Neuronal stem cell (in vitro differentiated cells): ENCODE measurements at regions not wholly inside any gene's neighbourhood (a gene's known extent, or its start where the extent isn't known, plus 50 kb on each side); places are given as distances from the start of the nearest gene placed in this dataset.
"Not testable (repeated sequence)": the region's sequence is repeated elsewhere in the genome, so short reads cannot be mapped to it uniquely, and the experiment has no call there.

Experiments used
- DNase-seq: peaks from one replicate; pipeline ENCODE4 v3.0.0-alpha.2; 2013; ENCODE audit warnings: low spot score
- H2AFZ ChIP-seq: one replicate; pipeline ENCODE4 v1.6.1; 2013; ENCODE audit warnings: mild to moderate bottlenecking, low read length, inconsistent platforms
- H2AK5ac ChIP-seq: 2 replicates; pipeline ENCODE4 v1.6.1; 2013; ENCODE audit warnings: low read depth, mild to moderate bottlenecking, inconsistent platforms, low read length, moderate library complexity, mixed read lengths
- H2BK120ac ChIP-seq: 2 replicates; pipeline ENCODE4 v1.6.1; 2013; ENCODE audit warnings: low read depth, mild to moderate bottlenecking, inconsistent platforms, low read length, moderate library complexity, mixed read lengths
- H2BK12ac ChIP-seq: one replicate; pipeline ENCODE4 v1.6.1; 2013; ENCODE audit warnings: low read length, inconsistent platforms
- H2BK15ac ChIP-seq: 2 replicates; pipeline ENCODE4 v1.6.1; 2013; ENCODE audit warnings: mild to moderate bottlenecking, low read length, inconsistent platforms, mixed read lengths
- H2BK5ac ChIP-seq: one replicate; pipeline ENCODE4 v1.6.1; 2013; ENCODE audit warnings: inconsistent platforms, mild to moderate bottlenecking, low read length, moderate library complexity
- H3K14ac ChIP-seq: one replicate; pipeline ENCODE4 v1.6.1; 2013; ENCODE audit warnings: low read length, inconsistent platforms
- H3K18ac ChIP-seq: 2 replicates; pipeline ENCODE4 v1.6.1; 2013; ENCODE audit warnings: low read length, inconsistent platforms
- H3K23ac ChIP-seq: 2 replicates; pipeline ENCODE4 v1.6.1; 2013; ENCODE audit warnings: low read depth, mild to moderate bottlenecking, mixed read lengths, low read length, inconsistent platforms; ENCODE audit not compliant: poor library complexity
- H3K27ac ChIP-seq: replicated peaks from 3 replicates; pipeline ENCODE4 v1.5.1; 2013; ENCODE audit warnings: low read length, inconsistent platforms
- H3K27me3 ChIP-seq, 3 experiments: 2 replicates each; pipeline ENCODE4 v1.6.1; 2013; ENCODE audit warnings: low read length in 3 of 3, mild to moderate bottlenecking in 2 of 3, inconsistent platforms in 1 of 3, low read depth in 1 of 3, mixed read lengths in 1 of 3, moderate library complexity in 1 of 3; ENCODE audit not compliant: control insufficient read depth in 3 of 3, insufficient read depth in 3 of 3
- H3K36me3 ChIP-seq, 2 donors: replicated peaks in 1 of 2; 2 replicates each; pipeline ENCODE4 v1.6.1; 2013; ENCODE audit warnings: low read length in 2 of 2; ENCODE audit not compliant: control insufficient read depth in 2 of 2, insufficient read depth in 2 of 2
- H3K4ac ChIP-seq: 2 replicates; pipeline ENCODE4 v1.6.1; 2013; ENCODE audit warnings: inconsistent platforms, mild to moderate bottlenecking, low read length, moderate library complexity
- H3K4me1 ChIP-seq, 2 donors: 1 replicate in 1 of 2; 2 replicates in 1 of 2; pipeline ENCODE4 v1.6.1; 2013; ENCODE audit warnings: low read length in 2 of 2, low read depth in 1 of 2; ENCODE audit not compliant: control insufficient read depth in 2 of 2, insufficient read depth in 1 of 2
- H3K4me2 ChIP-seq: one replicate; pipeline ENCODE4 v1.6.1; 2013; ENCODE audit warnings: mild to moderate bottlenecking, low read length, inconsistent platforms; ENCODE audit not compliant: insufficient read depth, poor library complexity, severe bottlenecking
- H3K4me3 ChIP-seq, 2 donors: 2 replicates each; pipeline ENCODE4 v1.5.1; 2013; ENCODE audit warnings: low read length in 2 of 2, mild to moderate bottlenecking in 2 of 2, inconsistent platforms in 1 of 2, moderate library complexity in 1 of 2
- H3K79me1 ChIP-seq: one replicate; pipeline ENCODE4 v1.6.1; 2013; ENCODE audit warnings: low read depth, mild to moderate bottlenecking, inconsistent platforms, low read length, moderate library complexity
- H3K9ac ChIP-seq: one replicate; pipeline ENCODE4 v1.6.1; 2013; ENCODE audit warnings: mild to moderate bottlenecking, low read depth, low read length, inconsistent platforms; ENCODE audit not compliant: poor library complexity
- H3K9me3 ChIP-seq, 2 donors: replicated peaks in 1 of 2; 2 replicates each; pipeline versions ENCODE3 to v1.6.1; 2013; ENCODE audit warnings: low read length in 2 of 2, mild to moderate bottlenecking in 2 of 2, inconsistent platforms in 1 of 2, low read depth in 1 of 2, mixed read lengths in 1 of 2, moderate library complexity in 1 of 2; ENCODE audit not compliant: control insufficient read depth in 2 of 2, insufficient read depth in 1 of 2
- H4K8ac ChIP-seq: one replicate; pipeline ENCODE4 v1.6.1; 2013; ENCODE audit warnings: low read depth, mild to moderate bottlenecking, inconsistent platforms, low read length, moderate library complexity
- H4K91ac ChIP-seq: one replicate; pipeline ENCODE4 v1.6.1; 2013; ENCODE audit warnings: low read length, low read depth, mild to moderate bottlenecking, inconsistent platforms; ENCODE audit not compliant: poor library complexity
- WGBS, 2 donors: extraction: QIAGEN DNeasy Blood & Tissue Kit; methylation state at CpG; one replicate each; pipeline ENCODE4 v1.1.7; 2013; ENCODE audit warnings: missing lambda C conversion rate in 2 of 2, mixed read lengths in 1 of 2; ENCODE audit not compliant: insufficient read length in 2 of 2, insufficient replicate concordance in 1 of 2; ENCODE audit errors: extremely low coverage in 2 of 2; 5-methylcytosine and 5-hydroxymethylcytosine counted together

GRCh38 chr18:9001209-9001608 lies 101.3 kb upstream of the NDUFV2 start:
- H2AFZ ChIP-seq = no peak overlapping the region
- no peak overlapping the region for H3K27ac ChIP-seq
- H3K79me1 ChIP-seq = no peaks in the 10 kb centered on the region
- no peak overlapping the region for H3K23ac ChIP-seq
- no peak overlapping the region for H2BK12ac ChIP-seq
- no peak overlapping the region for H3K4me2 ChIP-seq
- H2BK15ac ChIP-seq = no peak overlapping the region
- H3K4me3 ChIP-seq = no peak overlapping the region
- H2BK120ac ChIP-seq = no peak overlapping the region
- H3K4me1 ChIP-seq = peaks cover 0 to 5% of the 10 kb centered on the region in 2 donors
- H3K4ac ChIP-seq = no peak overlapping the region
- no peak overlapping the region for H3K18ac ChIP-seq
- H2BK5ac ChIP-seq = no peak overlapping the region
- DNase-seq = no peak
- H4K8ac ChIP-seq = no peak overlapping the region
- no peaks in the 10 kb centered on the region for H3K36me3 ChIP-seq
- no peaks in the 10 kb centered on the region for H3K9me3 ChIP-seq
- no peak overlapping the region for H3K9ac ChIP-seq
- no CpG with 5 or more reads among the region's 3 CpGs for WGBS, 2 donors
- no peak overlapping the region for H3K14ac ChIP-seq
- no peaks in the 10 kb centered on the region for H3K27me3 ChIP-seq
- H2AK5ac ChIP-seq = no peak overlapping the region
- H4K91ac ChIP-seq = no peak overlapping the region

- Histone ChIP-seq H3K18ac (no peak overlapping the region), H3K4me1 (no peaks in the 10 kb centered on the region), H2AFZ (no peak overlapping the region), H3K4ac (no peak overlapping the region), H2BK5ac (no peak overlapping the region), H2BK15ac (no peak overlapping the region), H3K14ac (no peak overlapping the region), H2BK120ac (no peak overlapping the region), H3K9me3 (no peaks in the 10 kb centered on the region), H3K23ac (no peak overlapping the region), H4K91ac (no peak overlapping the region), H3K27ac (no peak overlapping the region), H3K36me3 (no peaks in the 10 kb centered on the region), H2AK5ac (no peak overlapping the region), H3K9ac (no peak overlapping the region), H3K4me3 (no peak overlapping the region), H4K8ac (no peak overlapping the region), H3K4me2 (no peak overlapping the region), H3K27me3 (no peaks in the 10 kb centered on the region), H3K79me1 (no peaks in the 10 kb centered on the region), H2BK12ac (no peak overlapping the region)
- no CpG with 5 or more reads among the region's 5 CpGs for WGBS, 2 donors
- DNase-seq = no peak
Measured at GRCh38 chr18:9003406-9004100, 98.9 kb upstream of the NDUFV2 start.

GRCh38 chr18:9004308-9004707 lies 98.2 kb upstream of the NDUFV2 start:
- not testable (repeated sequence) for H3K14ac ChIP-seq, DNase-seq, H3K18ac ChIP-seq, H3K4me2 ChIP-seq, H3K27ac ChIP-seq, H3K23ac ChIP-seq, H3K4ac ChIP-seq, H3K4me1 ChIP-seq, H3K9me3 ChIP-seq, H2BK12ac ChIP-seq, H2AFZ ChIP-seq, H4K8ac ChIP-seq, H4K91ac ChIP-seq, H3K36me3 ChIP-seq, H2BK120ac ChIP-seq, H3K79me1 ChIP-seq, H3K4me3 ChIP-seq, H2AK5ac ChIP-seq, H2BK5ac ChIP-seq, H3K9ac ChIP-seq, H3K27me3 ChIP-seq, H2BK15ac ChIP-seq
- WGBS, 2 donors = no CpG with 5 or more reads among the region's 2 CpGs

- H3K18ac ChIP-seq, H4K8ac ChIP-seq, H3K9me3 ChIP-seq, H2AFZ ChIP-seq, DNase-seq, H3K36me3 ChIP-seq, H3K9ac ChIP-seq, H2BK12ac ChIP-seq, H3K27ac ChIP-seq, H4K91ac ChIP-seq, H3K4me1 ChIP-seq, H3K4me2 ChIP-seq, H3K79me1 ChIP-seq, H2AK5ac ChIP-seq, H2BK5ac ChIP-seq, H3K4ac ChIP-seq, H3K14ac ChIP-seq, H3K27me3 ChIP-seq, H2BK120ac ChIP-seq, H3K23ac ChIP-seq, H2BK15ac ChIP-seq, H3K4me3 ChIP-seq: not testable (repeated sequence)
- no CpG with 5 or more reads among the region's 3 CpGs for WGBS, 2 donors
Measured at GRCh38 chr18:9007700-9008099, 94.8 kb upstream of the NDUFV2 start.
